WTC11 (cell line): ENCODE measurements at regions not wholly inside any gene's neighbourhood (a gene's known extent, or its start where the extent isn't known, plus 50 kb on each side); places are given as distances from the start of the nearest gene placed in this dataset.

Experiments
- ESRRA ChIP-seq: sonication (generic); formaldehyde crosslinking; IDR thresholded peaks from 2 replicates; pipeline ENCODE4 v1.8.1; 2022; ENCODE audit warnings: mild to moderate bottlenecking, missing genetic modification reagents, borderline replicate concordance
- ZNF671 ChIP-seq: fragments of 250-450 bp; sonication (Bioruptor Pico); IDR thresholded peaks from 2 replicates; pipeline ENCODE4 v1.8.0; 2021; ENCODE audit warnings: mild to moderate bottlenecking
- TF ChIP-seq, protein P1 (sequence below): fragments of 200-600 bp; IDR thresholded peaks from 2 replicates; pipeline ENCODE4 v1.8.0; 2022; ENCODE audit warnings: antibody characterized with exemption
- TF ChIP-seq, protein P2 (sequence below): sonication (generic); formaldehyde crosslinking; IDR thresholded peaks from 2 replicates; pipeline ENCODE4 v1.8.1; 2022; ENCODE audit warnings: mild to moderate bottlenecking, moderate library complexity, missing genetic modification reagents
- TF ChIP-seq, protein P3 (sequence below): fragments of 250-450 bp; sonication (Bioruptor Pico); IDR thresholded peaks from 2 replicates; pipeline ENCODE4 v2.1.2; 2022; ENCODE audit warnings: mild to moderate bottlenecking, moderate library complexity

DNA sequence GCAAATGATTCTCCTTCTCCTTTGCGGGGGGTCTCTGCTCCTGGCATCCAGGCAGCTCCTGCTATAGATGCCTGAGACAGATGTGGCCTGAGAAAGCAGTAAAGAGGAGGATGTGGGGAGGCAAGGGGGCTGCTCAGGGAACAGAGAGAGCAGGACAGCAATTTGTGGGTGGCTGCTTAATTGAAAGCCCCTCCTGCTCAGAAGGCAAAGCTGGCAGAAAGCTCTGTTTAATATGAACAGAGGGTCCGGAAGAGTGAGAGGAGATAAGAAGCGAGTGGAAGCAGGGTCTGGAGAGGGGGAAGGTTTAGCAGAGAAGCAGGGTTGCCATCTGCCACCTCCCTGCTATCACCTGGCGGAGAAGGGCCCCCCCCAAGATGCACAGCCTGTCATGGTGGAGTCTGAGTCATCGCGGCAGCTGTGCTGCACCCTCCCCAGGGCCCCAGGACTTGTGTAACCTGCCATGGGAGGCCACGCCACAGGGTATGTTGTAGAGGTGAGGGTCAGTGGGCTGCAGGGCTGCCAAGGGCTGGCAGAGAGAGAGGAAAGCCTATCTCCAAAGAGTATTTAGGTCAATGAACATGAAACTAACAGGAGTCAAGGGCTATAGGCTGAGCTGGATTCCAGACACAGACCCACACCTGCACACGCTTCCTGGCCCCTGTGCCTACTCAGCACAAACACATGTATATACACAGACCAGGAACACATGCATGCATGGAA is 1109.8 kb upstream of the AUTS2 start:
- TF ChIP-seq, protein P1, sequence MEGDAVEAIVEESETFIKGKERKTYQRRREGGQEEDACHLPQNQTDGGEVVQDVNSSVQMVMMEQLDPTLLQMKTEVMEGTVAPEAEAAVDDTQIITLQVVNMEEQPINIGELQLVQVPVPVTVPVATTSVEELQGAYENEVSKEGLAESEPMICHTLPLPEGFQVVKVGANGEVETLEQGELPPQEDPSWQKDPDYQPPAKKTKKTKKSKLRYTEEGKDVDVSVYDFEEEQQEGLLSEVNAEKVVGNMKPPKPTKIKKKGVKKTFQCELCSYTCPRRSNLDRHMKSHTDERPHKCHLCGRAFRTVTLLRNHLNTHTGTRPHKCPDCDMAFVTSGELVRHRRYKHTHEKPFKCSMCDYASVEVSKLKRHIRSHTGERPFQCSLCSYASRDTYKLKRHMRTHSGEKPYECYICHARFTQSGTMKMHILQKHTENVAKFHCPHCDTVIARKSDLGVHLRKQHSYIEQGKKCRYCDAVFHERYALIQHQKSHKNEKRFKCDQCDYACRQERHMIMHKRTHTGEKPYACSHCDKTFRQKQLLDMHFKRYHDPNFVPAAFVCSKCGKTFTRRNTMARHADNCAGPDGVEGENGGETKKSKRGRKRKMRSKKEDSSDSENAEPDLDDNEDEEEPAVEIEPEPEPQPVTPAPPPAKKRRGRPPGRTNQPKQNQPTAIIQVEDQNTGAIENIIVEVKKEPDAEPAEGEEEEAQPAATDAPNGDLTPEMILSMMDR: no peak
- TF ChIP-seq ZNF671 (CRISPR knock-in tag) (no peak), ESRRA (no peak)
- TF ChIP-seq, protein P2, sequence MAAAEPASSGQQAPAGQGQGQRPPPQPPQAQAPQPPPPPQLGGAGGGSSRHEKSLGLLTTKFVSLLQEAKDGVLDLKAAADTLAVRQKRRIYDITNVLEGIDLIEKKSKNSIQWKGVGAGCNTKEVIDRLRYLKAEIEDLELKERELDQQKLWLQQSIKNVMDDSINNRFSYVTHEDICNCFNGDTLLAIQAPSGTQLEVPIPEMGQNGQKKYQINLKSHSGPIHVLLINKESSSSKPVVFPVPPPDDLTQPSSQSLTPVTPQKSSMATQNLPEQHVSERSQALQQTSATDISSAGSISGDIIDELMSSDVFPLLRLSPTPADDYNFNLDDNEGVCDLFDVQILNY (CRISPR knock-in tag): no peak
- TF ChIP-seq, protein P3, sequence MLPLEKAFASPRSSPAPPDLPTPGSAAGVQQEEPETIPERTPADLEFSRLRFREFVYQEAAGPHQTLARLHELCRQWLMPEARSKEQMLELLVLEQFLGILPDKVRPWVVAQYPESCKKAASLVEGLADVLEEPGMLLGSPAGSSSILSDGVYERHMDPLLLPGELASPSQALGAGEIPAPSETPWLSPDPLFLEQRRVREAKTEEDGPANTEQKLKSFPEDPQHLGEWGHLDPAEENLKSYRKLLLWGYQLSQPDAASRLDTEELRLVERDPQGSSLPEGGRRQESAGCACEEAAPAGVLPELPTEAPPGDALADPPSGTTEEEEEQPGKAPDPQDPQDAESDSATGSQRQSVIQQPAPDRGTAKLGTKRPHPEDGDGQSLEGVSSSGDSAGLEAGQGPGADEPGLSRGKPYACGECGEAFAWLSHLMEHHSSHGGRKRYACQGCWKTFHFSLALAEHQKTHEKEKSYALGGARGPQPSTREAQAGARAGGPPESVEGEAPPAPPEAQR (CRISPR knock-in tag): no peak
